ENCODE measurements at regions not wholly inside any gene's neighbourhood (a gene's known extent, or its start where the extent isn't known, plus 50 kb on each side); places are given as distances from the start of the nearest gene placed in this dataset.

GRCh38 chr2:41958775-41959174 lies 89.0 kb upstream of the PKDCC start:
- DNase-seq (ENCODE audit: extremely low read depth, low read depth), result no peak
- TF ChIP-seq CTCF (IDR thresholded peaks at IDR 0.05; ENCODE audit: low read depth, low read length), result no peak

- TF ChIP-seq CTCF (IDR thresholded peaks at IDR 0.05; ENCODE audit: low read depth, low read length), result no peak
- DNase-seq (ENCODE audit: extremely low read depth, low read depth), result no peak
These were observed 88.1 kb upstream of the PKDCC start for GRCh38 chr2:41959760-41960159.

GRCh38 chr2:41962922-41963622 lies 84.7 kb upstream of the PKDCC start:
- no peak for DNase-seq (ENCODE audit: extremely low read depth, low read depth)

DNA sequence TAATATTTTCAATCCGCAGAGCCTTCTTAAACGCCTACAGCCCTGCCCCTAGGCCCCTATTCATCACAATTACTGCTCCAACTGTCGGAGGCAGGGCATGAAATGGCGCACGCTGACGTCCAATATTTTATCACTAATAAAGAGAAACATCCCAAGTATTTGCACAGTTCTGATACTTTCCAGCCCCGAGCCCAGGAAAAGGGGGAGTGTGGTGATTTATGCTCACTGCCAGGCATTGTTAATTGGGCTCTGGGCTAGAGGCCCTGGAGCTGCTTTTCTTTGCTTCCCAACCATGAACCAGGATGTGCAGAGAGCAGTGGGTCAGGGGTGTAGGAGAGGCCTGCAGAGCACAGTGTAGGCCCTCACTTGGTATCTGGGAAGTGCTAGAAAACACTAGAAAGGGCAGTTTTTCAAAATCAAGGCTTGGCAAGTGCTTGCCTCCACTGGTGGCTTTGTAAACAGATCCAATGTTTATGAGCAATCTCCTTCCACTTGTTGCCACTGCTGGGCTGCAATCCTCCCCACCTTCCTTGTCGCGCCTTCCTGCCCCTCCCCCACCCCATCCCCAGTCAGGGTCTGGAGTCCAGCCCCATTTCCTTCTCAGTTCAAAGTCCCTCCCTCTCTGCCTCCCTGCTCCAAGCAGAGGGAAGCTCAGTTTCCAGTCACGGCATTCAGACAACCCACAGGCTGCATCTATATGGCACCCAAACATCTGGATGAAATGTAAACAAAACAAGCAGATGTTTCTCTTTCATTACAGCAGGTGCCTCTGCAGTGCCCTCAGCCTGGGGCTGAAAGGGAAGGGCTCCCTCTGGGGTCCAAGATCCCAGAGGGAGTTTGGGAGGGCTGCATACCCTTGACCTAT lies 83.9 kb upstream of the PKDCC start:
- no peak for DNase-seq (ENCODE audit: extremely low read depth, low read depth)
- no peak for TF ChIP-seq CTCF (IDR thresholded peaks at IDR 0.05; ENCODE audit: low read depth, low read length)

More at GRCh38 chr2:41962922-41963622, 84.7 kb upstream of the PKDCC start:
- no peak for TF ChIP-seq CTCF (IDR thresholded peaks at IDR 0.05; ENCODE audit: low read depth, low read length)

- TF ChIP-seq CTCF (IDR thresholded peaks at IDR 0.05; ENCODE audit: low read depth, low read length), result no peak
- no peak for DNase-seq (ENCODE audit: extremely low read depth, low read depth)
These were observed 82.5 kb upstream of the PKDCC start for GRCh38 chr2:41965173-41965908.

GRCh38 chr2:41965909-41966295 lies 81.9 kb upstream of the PKDCC start:
- no peak for TF ChIP-seq CTCF (IDR thresholded peaks at IDR 0.05; ENCODE audit: low read depth, low read length)
- DNase-seq (ENCODE audit: extremely low read depth, low read depth), result no peak

Data from AG09319 (cell line).